ENCODE measurements at regions not wholly inside any gene's neighbourhood (a gene's known extent, or its start where the extent isn't known, plus 50 kb on each side); places are given as distances from the start of the nearest gene placed in this dataset.

DNA sequence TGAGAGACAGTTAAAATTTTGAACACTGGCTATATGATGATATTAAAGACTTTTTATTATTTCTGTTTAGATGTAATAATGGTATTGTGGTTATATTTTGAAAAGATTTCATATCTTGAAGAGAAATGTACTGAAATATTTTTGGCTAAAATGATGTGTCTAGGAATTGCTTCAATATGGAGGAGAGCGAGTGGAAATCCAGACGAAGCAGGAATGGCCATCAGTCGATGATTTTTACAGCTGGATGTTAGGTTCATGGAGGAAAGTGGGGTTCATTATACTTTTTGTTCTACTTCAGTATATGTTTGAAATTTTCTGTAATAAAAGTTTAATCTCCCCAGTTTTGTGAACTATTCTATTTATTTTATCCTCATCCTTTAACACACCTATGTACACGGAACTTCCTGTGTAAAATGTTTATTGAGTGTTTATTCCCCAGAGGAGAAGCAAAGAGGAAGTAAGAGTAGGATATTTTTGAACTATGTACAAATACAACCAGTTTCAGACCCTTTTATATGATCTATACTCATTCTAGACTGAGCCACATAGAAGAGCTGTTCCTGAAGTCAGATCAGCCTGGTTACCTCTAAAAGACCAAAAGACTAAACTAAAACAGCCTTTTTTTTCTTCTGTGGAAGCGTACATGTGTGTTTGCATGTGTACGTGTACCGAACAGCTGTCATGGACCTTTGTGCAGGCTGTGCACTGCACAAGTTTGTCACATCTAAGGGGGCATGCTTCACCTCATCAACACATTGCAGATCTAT, 211.0 kb upstream of the NUDT4 start:
- no peak overlapping the region for H3K4me3 ChIP-seq (ENCODE audit: low read depth, low read length)
- no peak overlapping the region for H3K27ac ChIP-seq (ENCODE audit: low read depth)
- DNase-seq (ENCODE audit: extremely low spot score), result no peak
- H3K4me1 ChIP-seq (ENCODE audit: insufficient read depth), result no peaks in the 10 kb centered on the region
- 87% methylated on average over 7 of the region's 7 CpGs for WGBS
- H3K36me3 ChIP-seq (ENCODE audit: insufficient read depth), result no peaks in the 10 kb centered on the region

- Histone ChIP-seq H3K4me3 (ENCODE audit: low read depth, low read length) (no peak overlapping the region), H3K4me1 (ENCODE audit: insufficient read depth) (no peaks in the 10 kb centered on the region), H3K36me3 (ENCODE audit: insufficient read depth) (no peaks in the 10 kb centered on the region), H3K27ac (ENCODE audit: low read depth) (no peak overlapping the region)
- DNase-seq (ENCODE audit: extremely low spot score), result no peak
- 65% methylated on average over 2 of the region's 2 CpGs for WGBS
Observed at GRCh38 chr12:93167331-93167730, 210.4 kb upstream of the NUDT4 start.

- Histone ChIP-seq H3K27ac (ENCODE audit: low read depth) (no peak overlapping the region), H3K4me1 (ENCODE audit: insufficient read depth) (no peaks in the 10 kb centered on the region), H3K4me3 (ENCODE audit: low read depth, low read length) (peak overlapping the region; percentile 48), H3K36me3 (ENCODE audit: insufficient read depth) (no peaks in the 10 kb centered on the region)
- no peak for DNase-seq (ENCODE audit: extremely low spot score)
- 13% methylated on average over 16 of the region's 16 CpGs for WGBS
Observed at GRCh38 chr12:93167841-93168492, 209.8 kb upstream of the NUDT4 start.

DNA sequence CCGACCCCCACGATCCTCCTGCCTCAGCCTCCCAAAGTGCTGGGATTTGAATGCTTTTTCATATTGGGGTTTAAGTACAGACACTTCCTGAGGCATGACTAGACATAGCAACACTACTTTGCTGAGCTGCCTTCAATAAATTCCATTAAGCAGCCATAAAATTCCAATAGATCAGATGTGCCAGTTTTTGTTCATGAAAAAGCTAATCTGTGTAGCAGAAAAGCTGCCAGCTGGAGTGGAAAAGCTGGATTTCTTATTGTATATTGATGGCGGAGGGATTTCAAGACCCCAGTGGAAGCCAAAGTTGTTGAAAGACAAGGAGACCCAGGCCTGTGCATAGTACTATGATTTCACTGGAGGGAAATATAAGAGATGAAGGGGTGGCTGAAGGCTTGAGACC, 209.0 kb upstream of the NUDT4 start:
- H3K36me3 ChIP-seq (ENCODE audit: insufficient read depth), result no peaks in the 10 kb centered on the region
- no peak overlapping the region for H3K27ac ChIP-seq (ENCODE audit: low read depth)
- no peak overlapping the region for H3K4me3 ChIP-seq (ENCODE audit: low read depth, low read length)
- 93% methylated on average over 3 of the region's 3 CpGs for WGBS
- no peaks in the 10 kb centered on the region for H3K4me1 ChIP-seq (ENCODE audit: insufficient read depth)
- no peak for DNase-seq (ENCODE audit: extremely low spot score)

DNA sequence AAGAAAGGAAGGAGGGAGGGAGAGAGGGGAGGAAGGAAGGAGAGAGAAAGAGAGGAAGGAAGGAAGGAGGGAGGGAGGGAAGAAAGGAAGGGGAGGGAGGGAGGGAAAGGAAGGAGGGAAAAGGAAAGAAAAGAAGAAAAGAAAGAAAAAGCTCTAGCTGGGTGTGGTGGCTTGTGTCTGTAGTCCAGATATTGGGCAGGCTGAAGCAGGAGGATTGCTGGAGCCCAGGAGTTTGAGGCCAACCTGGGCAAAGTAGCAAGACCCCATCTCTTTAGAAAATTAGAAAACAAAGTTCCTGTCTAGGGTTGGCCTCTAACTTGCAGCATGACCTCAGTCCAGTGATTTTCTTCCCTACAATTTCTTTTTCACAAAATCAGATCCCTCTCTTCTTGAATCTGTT, 208.2 kb upstream of the NUDT4 start:
- no peak overlapping the region for H3K27ac ChIP-seq (ENCODE audit: low read depth)
- no peak overlapping the region for H3K4me3 ChIP-seq (ENCODE audit: low read depth, low read length)
- H3K4me1 ChIP-seq (ENCODE audit: insufficient read depth), result no peaks in the 10 kb centered on the region
- no peaks in the 10 kb centered on the region for H3K36me3 ChIP-seq (ENCODE audit: insufficient read depth)
- no peak for DNase-seq (ENCODE audit: extremely low spot score)

GRCh38 chr12:93170928-93171327, 206.8 kb upstream of the NUDT4 start:
- H3K36me3 ChIP-seq (ENCODE audit: insufficient read depth), result no peaks in the 10 kb centered on the region
- no peak overlapping the region for H3K4me3 ChIP-seq (ENCODE audit: low read depth, low read length)
- WGBS, result 72% methylated on average over 2 of the region's 2 CpGs
- H3K4me1 ChIP-seq (ENCODE audit: insufficient read depth), result no peaks in the 10 kb centered on the region
- H3K27ac ChIP-seq (ENCODE audit: low read depth), result no peak overlapping the region
- DNase-seq (ENCODE audit: extremely low spot score), result no peak

GRCh38 chr12:93173178-93173957, 204.4 kb upstream of the NUDT4 start:
- Histone ChIP-seq H3K27ac (ENCODE audit: low read depth) (no peak overlapping the region), H3K4me3 (ENCODE audit: low read depth, low read length) (no peak overlapping the region), H3K36me3 (ENCODE audit: insufficient read depth) (no peaks in the 10 kb centered on the region), H3K4me1 (ENCODE audit: insufficient read depth) (no peaks in the 10 kb centered on the region)
- no peak for DNase-seq (ENCODE audit: extremely low spot score)
- WGBS, result 68% methylated on average over 5 of the region's 5 CpGs

GRCh38 chr12:93174048-93174447, 203.7 kb upstream of the NUDT4 start:
- no peak for DNase-seq (ENCODE audit: extremely low spot score)
- Histone ChIP-seq H3K4me1 (ENCODE audit: insufficient read depth) (no peaks in the 10 kb centered on the region), H3K27ac (ENCODE audit: low read depth) (no peak overlapping the region), H3K4me3 (ENCODE audit: low read depth, low read length) (no peak overlapping the region), H3K36me3 (ENCODE audit: insufficient read depth) (no peaks in the 10 kb centered on the region)
- WGBS, result 29% methylated on average over 3 of the region's 3 CpGs

DNA sequence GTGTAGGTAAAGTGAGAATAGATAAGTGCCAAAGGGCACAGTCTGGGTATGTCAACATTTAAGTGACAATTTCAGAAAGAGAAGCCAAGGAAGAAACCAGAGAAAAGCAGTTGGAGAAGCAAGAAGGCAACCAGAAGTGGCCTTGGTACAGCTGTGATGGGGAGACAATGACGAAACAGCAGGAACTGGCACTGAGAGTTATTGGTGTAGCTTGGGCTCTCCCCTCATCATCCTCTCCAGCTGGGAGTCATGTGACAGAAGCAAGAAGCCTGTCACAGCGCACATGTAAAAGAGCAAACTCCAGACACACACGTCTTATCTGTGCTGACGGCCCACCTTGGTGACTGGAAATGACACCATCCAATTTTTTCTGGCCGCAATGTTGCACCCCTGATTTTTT, 203.3 kb upstream of the NUDT4 start:
- no peak overlapping the region for H3K27ac ChIP-seq (ENCODE audit: low read depth)
- H3K36me3 ChIP-seq (ENCODE audit: insufficient read depth), result no peaks in the 10 kb centered on the region
- 90% methylated on average over 5 of the region's 5 CpGs for WGBS

DNA sequence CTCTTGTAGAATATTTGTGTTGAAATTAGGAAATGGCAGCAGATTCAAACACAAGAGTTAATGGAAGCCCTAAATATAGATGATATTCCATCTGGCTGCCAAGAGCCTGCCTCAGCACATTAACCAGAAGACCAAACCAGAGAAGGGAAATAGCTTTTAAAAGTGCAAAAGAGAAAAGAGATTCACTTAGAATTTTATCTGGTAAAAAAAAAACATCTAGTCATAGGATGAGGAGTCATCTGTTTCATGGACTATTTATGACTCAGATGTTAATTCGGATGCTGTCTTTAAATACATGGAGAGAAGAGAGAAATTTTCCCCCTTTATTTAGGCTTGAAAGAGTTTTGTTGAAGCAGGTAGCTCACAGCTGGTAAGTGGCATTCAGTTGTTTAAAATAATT, 201.6 kb upstream of the NUDT4 start:
- no peak overlapping the region for H3K27ac ChIP-seq (ENCODE audit: low read depth)
- WGBS, result 23% methylated on average over 1 of the region's 1 CpG

More for the DNA sequence above, 203.3 kb upstream of the NUDT4 start:
- Histone ChIP-seq H3K4me1 (ENCODE audit: insufficient read depth) (no peaks in the 10 kb centered on the region), H3K4me3 (ENCODE audit: low read depth, low read length) (no peak overlapping the region)
- no peak for DNase-seq (ENCODE audit: extremely low spot score)

GRCh38 chr12:93176610-93177126, 201.1 kb upstream of the NUDT4 start:
- H3K27ac ChIP-seq (ENCODE audit: low read depth), result no peak overlapping the region
- H3K4me3 ChIP-seq (ENCODE audit: low read depth, low read length), result no peak overlapping the region
- no peaks in the 10 kb centered on the region for H3K36me3 ChIP-seq (ENCODE audit: insufficient read depth)
- DNase-seq (ENCODE audit: extremely low spot score), result no peak
- 13% methylated on average over 2 of the region's 2 CpGs for WGBS
- H3K4me1 ChIP-seq (ENCODE audit: insufficient read depth), result no peaks in the 10 kb centered on the region

More for the DNA sequence above, 201.6 kb upstream of the NUDT4 start:
- no peak for DNase-seq (ENCODE audit: extremely low spot score)
- H3K4me1 ChIP-seq (ENCODE audit: insufficient read depth), result no peaks in the 10 kb centered on the region
- no peaks in the 10 kb centered on the region for H3K36me3 ChIP-seq (ENCODE audit: insufficient read depth)
- H3K4me3 ChIP-seq (ENCODE audit: low read depth, low read length), result no peak overlapping the region

GRCh38 chr12:93177208-93178153, 200.2 kb upstream of the NUDT4 start:
- Histone ChIP-seq H3K4me3 (ENCODE audit: low read depth, low read length) (no peak overlapping the region), H3K4me1 (ENCODE audit: insufficient read depth) (no peaks in the 10 kb centered on the region), H3K27ac (ENCODE audit: low read depth) (no peak overlapping the region), H3K36me3 (ENCODE audit: insufficient read depth) (no peaks in the 10 kb centered on the region)
- DNase-seq (ENCODE audit: extremely low spot score), result no peak
- WGBS, result 69% methylated on average over 9 of the region's 9 CpGs

Data from urinary bladder (tissue), 3 donors.